H9 (cell line): ENCODE measurements at regions not wholly inside any gene's neighbourhood (a gene's known extent, or its start where the extent isn't known, plus 50 kb on each side); places are given as distances from the start of the nearest gene placed in this dataset.

ENCODE experiments used
- DNase-seq: peaks from one replicate; pipeline ENCODE4 v3.0.0-alpha.2; 2017
- H2AFZ ChIP-seq: one replicate; pipeline ENCODE4 v1.6.1; 2013; ENCODE audit warnings: mild to moderate bottlenecking, low read length, control low read depth, moderate library complexity
- H2AK5ac ChIP-seq: 2 replicates; pipeline ENCODE4 v1.6.1; 2013; ENCODE audit warnings: low read length, control low read depth, mixed read lengths; ENCODE audit not compliant: insufficient read length
- H2BK120ac ChIP-seq: one replicate; pipeline ENCODE4 v1.6.1; 2013; ENCODE audit warnings: low read depth, mild to moderate bottlenecking, low read length, control low read depth, inconsistent platforms; ENCODE audit not compliant: poor library complexity, severe bottlenecking
- H2BK12ac ChIP-seq: 2 replicates; pipeline ENCODE4 v1.6.1; 2013; ENCODE audit warnings: low read length, control low read depth, mixed read lengths, low read depth; ENCODE audit not compliant: insufficient read length
- H2BK15ac ChIP-seq: 2 replicates; pipeline ENCODE4 v1.6.1; 2013; ENCODE audit warnings: low read depth, low read length, control low read depth
- H2BK20ac ChIP-seq: one replicate; pipeline ENCODE4 v1.6.1; 2013; ENCODE audit warnings: low read depth, mild to moderate bottlenecking, low read length, control low read depth, inconsistent platforms; ENCODE audit not compliant: poor library complexity, severe bottlenecking
- H2BK5ac ChIP-seq: 2 replicates; pipeline ENCODE4 v1.6.1; 2013; ENCODE audit warnings: low read length, control low read depth, mixed read lengths; ENCODE audit not compliant: insufficient read length
- H3K14ac ChIP-seq: 2 replicates; pipeline ENCODE4 v1.6.1; 2013; ENCODE audit warnings: low read length, control low read depth; ENCODE audit not compliant: insufficient read depth
- H3K18ac ChIP-seq: 2 replicates; pipeline ENCODE4 v1.6.1; 2013; ENCODE audit warnings: low read depth, mild to moderate bottlenecking, mixed read lengths, low read length, control low read depth; ENCODE audit not compliant: insufficient read length
- H3K23ac ChIP-seq: 2 replicates; pipeline ENCODE4 v1.6.1; 2013; ENCODE audit warnings: low read length, control low read depth, mixed read lengths, low read depth; ENCODE audit not compliant: insufficient read length
- H3K23me2 ChIP-seq: 2 replicates; pipeline ENCODE4 v1.6.1; 2013; ENCODE audit warnings: low read depth, mild to moderate bottlenecking, mixed read lengths, low read length, control low read depth; ENCODE audit not compliant: insufficient read length, poor library complexity, severe bottlenecking
- H3K27ac ChIP-seq: 2 replicates; pipeline ENCODE4 v1.5.1; 2013; ENCODE audit warnings: low read length, control low read depth, mixed read lengths, low read depth; ENCODE audit not compliant: insufficient read length
- H3K27me3 ChIP-seq: 2 replicates; pipeline ENCODE4 v1.6.1; 2013; ENCODE audit warnings: low read length, control low read depth, inconsistent platforms; ENCODE audit not compliant: insufficient read depth
- H3K4ac ChIP-seq: 2 replicates; pipeline ENCODE4 v1.6.1; 2013; ENCODE audit warnings: low read depth, mild to moderate bottlenecking, control low read depth, inconsistent platforms, low read length, moderate library complexity
- H3K4me1 ChIP-seq: 2 replicates; pipeline ENCODE4 v1.6.1; 2013; ENCODE audit warnings: low read length, control low read depth, inconsistent platforms; ENCODE audit not compliant: insufficient read depth
- H3K4me2 ChIP-seq: 2 replicates; pipeline ENCODE4 v1.6.1; 2013; ENCODE audit warnings: low read length, control low read depth, mixed read lengths; ENCODE audit not compliant: insufficient read length, insufficient read depth
- H3K56ac ChIP-seq: 2 replicates; pipeline ENCODE4 v1.6.1; 2013; ENCODE audit warnings: low read depth, mild to moderate bottlenecking, mixed read lengths, low read length, control low read depth; ENCODE audit not compliant: insufficient read length
- H3K79me1 ChIP-seq: 2 replicates; pipeline ENCODE4 v1.6.1; 2013; ENCODE audit warnings: low read depth, mild to moderate bottlenecking, moderate library complexity, low read length, control low read depth, inconsistent platforms; ENCODE audit not compliant: insufficient read depth, poor library complexity, severe bottlenecking
- H3K79me2 ChIP-seq: 2 replicates; pipeline ENCODE4 v1.6.1; 2013; ENCODE audit warnings: low read length, control low read depth, inconsistent platforms; ENCODE audit not compliant: insufficient read depth
- H3K9ac ChIP-seq: 2 replicates; pipeline ENCODE4 v1.6.1; 2013; ENCODE audit warnings: low read length, control low read depth, mixed read lengths; ENCODE audit not compliant: insufficient read length; ENCODE audit errors: extremely low read depth
- H3K9me3 ChIP-seq: one replicate; pipeline ENCODE4 v1.6.1; 2013; ENCODE audit warnings: low read depth, low read length, inconsistent platforms; ENCODE audit not compliant: control insufficient read depth
- H3T11ph ChIP-seq: one replicate; pipeline ENCODE4 v1.6.1; 2013; ENCODE audit warnings: mild to moderate bottlenecking, low read length, control low read depth, inconsistent platforms
- H4K20me1 ChIP-seq: one replicate; pipeline ENCODE4 v1.6.1; 2013; ENCODE audit not compliant: control insufficient read depth, insufficient read length, insufficient read depth
- H4K5ac ChIP-seq: 2 replicates; pipeline ENCODE4 v1.6.1; 2013; ENCODE audit warnings: low read depth, mild to moderate bottlenecking, mixed read lengths, low read length, control low read depth; ENCODE audit not compliant: insufficient read length
- H4K8ac ChIP-seq: replicated peaks from 2 replicates; pipeline ENCODE4 v1.6.1; 2013; ENCODE audit warnings: low read length, control low read depth, mixed read lengths, low read depth; ENCODE audit not compliant: insufficient read length
- H4K91ac ChIP-seq: 2 replicates; pipeline ENCODE4 v1.6.1; 2013; ENCODE audit warnings: low read depth, mild to moderate bottlenecking, moderate library complexity, mixed read lengths, low read length, control low read depth; ENCODE audit not compliant: insufficient read length
- H3K27ac Mint-ChIP-seq, 3 experiments: 2 replicates in 2 of 3; 3 replicates in 1 of 3; pipeline ENCODE4 v1.8.0; 2020 to 2021; ENCODE audit warnings: mixed read lengths in 3 of 3, mild to moderate bottlenecking in 1 of 3, moderate library complexity in 1 of 3
- H3K27me3 Mint-ChIP-seq: 2 replicates; pipeline ENCODE4 v1.8.0; 2021; ENCODE audit warnings: low read depth, mild to moderate bottlenecking, moderate library complexity, mixed read lengths
- H3K36me3 Mint-ChIP-seq, 3 experiments: 2 replicates in 2 of 3; 3 replicates in 1 of 3; pipeline ENCODE4 v1.8.0; 2020 to 2021; ENCODE audit warnings: low read depth in 3 of 3, mixed read lengths in 3 of 3; ENCODE audit not compliant: insufficient read depth in 1 of 3
- H3K4me1 Mint-ChIP-seq, 2 experiments: 2 replicates each; pipeline ENCODE4 v1.8.0; 2020; ENCODE audit warnings: mixed read lengths in 2 of 2
- H3K4me3 Mint-ChIP-seq, 2 experiments: 2 replicates in 1 of 2; 3 replicates in 1 of 2; pipeline ENCODE4 v1.8.0; 2020 to 2021; ENCODE audit warnings: mild to moderate bottlenecking in 2 of 2, mixed read lengths in 2 of 2, moderate library complexity in 1 of 2
- H3K9me3 Mint-ChIP-seq, 2 experiments: 2 replicates in 1 of 2; 3 replicates in 1 of 2; pipeline ENCODE4 v1.8.0; 2020; ENCODE audit warnings: mild to moderate bottlenecking in 2 of 2, mixed read lengths in 2 of 2, moderate library complexity in 1 of 2
- WGBS: extraction: QIAGEN DNeasy Blood & Tissue Kit; methylation state at CpG from one replicate; pipeline ENCODE4 v1.1.7; 2013; ENCODE audit warnings: missing lambda C conversion rate, low lambda C conversion rate, mixed read lengths; ENCODE audit not compliant: insufficient read length; ENCODE audit errors: extremely low coverage; 5-methylcytosine and 5-hydroxymethylcytosine counted together
- TF ChIP-seq, protein P1 (sequence below): fragments of 200-600 bp; sonication (generic); conservative IDR thresholded peaks from 3 replicates; pipeline ENCODE4 v1.8.0; 2021; ENCODE audit warnings: antibody characterized with exemption, mild to moderate bottlenecking

DNA sequence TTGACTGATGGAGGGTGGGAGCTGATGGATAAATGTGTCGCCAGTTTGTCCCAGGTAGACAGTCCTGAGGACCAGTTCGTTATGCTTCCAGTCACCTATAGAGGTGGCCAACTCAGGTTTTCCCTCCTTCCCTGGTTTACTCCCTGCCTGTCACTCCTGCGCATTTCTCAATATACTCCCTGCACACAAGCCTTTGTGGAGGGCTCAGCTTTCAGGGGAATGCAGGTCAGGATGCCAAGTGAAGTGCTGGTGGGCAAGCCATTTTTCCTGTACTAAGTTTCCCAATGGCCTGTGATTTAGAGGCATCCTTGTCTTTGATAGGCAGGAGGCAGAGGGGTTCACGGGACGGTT is 473.5 kb upstream of the ZMIZ1 start:
- Mint-ChIP-seq H3K4me1 (no peaks in the 10 kb centered on the region), H3K27ac (no peak overlapping the region), H3K27me3 (peaks cover 9% of the 10 kb centered on the region; the same call in 1 of the 2 replicates), H3K36me3 (no peaks in the 10 kb centered on the region; a peak in 1 of 7 replicates), H3K9me3 (no peaks in the 10 kb centered on the region), H3K4me3 (no peak overlapping the region)
- no peak overlapping the region for H2BK120ac ChIP-seq
- H3K56ac ChIP-seq, result no peak overlapping the region
- no peak overlapping the region for H2AK5ac ChIP-seq
- peak; percentile 6 for DNase-seq
- no peak overlapping the region for H2BK12ac ChIP-seq
- no peak overlapping the region for H3K18ac ChIP-seq
- H3K23ac ChIP-seq, result no peak overlapping the region
- no peak overlapping the region for H3K4ac ChIP-seq
- no peak overlapping the region for H4K5ac ChIP-seq
- no CpG with 5 or more reads among the region's 5 CpGs for WGBS
- no peaks in the 10 kb centered on the region for H3K79me2 ChIP-seq
- H3T11ph ChIP-seq, result no peak overlapping the region
- no peaks in the 10 kb centered on the region for H3K27me3 ChIP-seq
- no peak overlapping the region for H4K8ac ChIP-seq
- no peaks in the 10 kb centered on the region for H3K9me3 ChIP-seq
- no peaks in the 10 kb centered on the region for H3K4me1 ChIP-seq
- no peaks in the 10 kb centered on the region for H4K20me1 ChIP-seq
- H3K14ac ChIP-seq, result no peak overlapping the region
- H2BK15ac ChIP-seq, result no peak overlapping the region
- no peaks in the 10 kb centered on the region for H3K23me2 ChIP-seq
- H3K27ac ChIP-seq, result no peak overlapping the region
- no peak overlapping the region for H2AFZ ChIP-seq
- H3K9ac ChIP-seq, result no peak overlapping the region
- H2BK5ac ChIP-seq, result no peak overlapping the region
- no peak overlapping the region for H3K4me2 ChIP-seq
- TF ChIP-seq, protein P1, sequence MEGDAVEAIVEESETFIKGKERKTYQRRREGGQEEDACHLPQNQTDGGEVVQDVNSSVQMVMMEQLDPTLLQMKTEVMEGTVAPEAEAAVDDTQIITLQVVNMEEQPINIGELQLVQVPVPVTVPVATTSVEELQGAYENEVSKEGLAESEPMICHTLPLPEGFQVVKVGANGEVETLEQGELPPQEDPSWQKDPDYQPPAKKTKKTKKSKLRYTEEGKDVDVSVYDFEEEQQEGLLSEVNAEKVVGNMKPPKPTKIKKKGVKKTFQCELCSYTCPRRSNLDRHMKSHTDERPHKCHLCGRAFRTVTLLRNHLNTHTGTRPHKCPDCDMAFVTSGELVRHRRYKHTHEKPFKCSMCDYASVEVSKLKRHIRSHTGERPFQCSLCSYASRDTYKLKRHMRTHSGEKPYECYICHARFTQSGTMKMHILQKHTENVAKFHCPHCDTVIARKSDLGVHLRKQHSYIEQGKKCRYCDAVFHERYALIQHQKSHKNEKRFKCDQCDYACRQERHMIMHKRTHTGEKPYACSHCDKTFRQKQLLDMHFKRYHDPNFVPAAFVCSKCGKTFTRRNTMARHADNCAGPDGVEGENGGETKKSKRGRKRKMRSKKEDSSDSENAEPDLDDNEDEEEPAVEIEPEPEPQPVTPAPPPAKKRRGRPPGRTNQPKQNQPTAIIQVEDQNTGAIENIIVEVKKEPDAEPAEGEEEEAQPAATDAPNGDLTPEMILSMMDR, result no peak
- no peak overlapping the region for H2BK20ac ChIP-seq
- no peak overlapping the region for H4K91ac ChIP-seq
- no peaks in the 10 kb centered on the region for H3K79me1 ChIP-seq
